HEK293 (cell line): ENCODE measurements at regions not wholly inside any gene's neighbourhood (a gene's known extent, or its start where the extent isn't known, plus 50 kb on each side); places are given as distances from the start of the nearest gene placed in this dataset.

Experiments
- FEZF1 ChIP-seq: fragments of 450-650 bp; formaldehyde crosslinking; IDR thresholded peaks from 2 replicates; pipeline ENCODE4 v1.5.1; 2016; ENCODE audit warnings: missing biosample characterization, missing genetic modification characterization
- KLF16 ChIP-seq: fragments of 450-650 bp; formaldehyde crosslinking; IDR thresholded peaks from 2 replicates; pipeline ENCODE4 v1.5.1; 2017; ENCODE audit warnings: missing biosample characterization, missing genetic modification characterization
- REPIN1 ChIP-seq: fragments of 450-650 bp; formaldehyde crosslinking; IDR thresholded peaks from 2 replicates; pipeline ENCODE4 v1.5.1; 2017; ENCODE audit warnings: missing biosample characterization, missing genetic modification characterization, low read depth
- ZFP69B ChIP-seq: fragments of 450-650 bp; formaldehyde crosslinking; IDR thresholded peaks from 2 replicates; pipeline ENCODE4 v1.5.1; 2016; ENCODE audit warnings: missing biosample characterization, missing genetic modification characterization
- ZNF324 ChIP-seq: fragments of 450-650 bp; formaldehyde crosslinking; IDR thresholded peaks from 2 replicates; pipeline ENCODE4 v1.5.1; 2016; ENCODE audit warnings: missing biosample characterization, missing genetic modification characterization
- ZSCAN16 ChIP-seq: fragments of 450-650 bp; formaldehyde crosslinking; IDR thresholded peaks from 2 replicates; pipeline ENCODE4 v1.5.1; 2016; ENCODE audit warnings: missing biosample characterization, missing genetic modification characterization
- TF ChIP-seq, protein P1 (sequence below): fragments of 450-650 bp; formaldehyde crosslinking; IDR thresholded peaks from 2 replicates; pipeline ENCODE4 v1.5.1; 2016; ENCODE audit warnings: missing biosample characterization, missing genetic modification characterization
- TF ChIP-seq, protein P2 (sequence below): sonication (generic); formaldehyde crosslinking; IDR thresholded peaks from 2 replicates; pipeline ENCODE4 v1.8.1; 2022; ENCODE audit warnings: mild to moderate bottlenecking, moderate library complexity, missing genetic modification reagents
- TF ChIP-seq, protein P3 (sequence below): fragments of 450-650 bp; formaldehyde crosslinking; IDR thresholded peaks from 2 replicates; pipeline ENCODE4 v1.5.1; 2016; ENCODE audit warnings: missing biosample characterization, missing genetic modification characterization
- TF ChIP-seq, protein P4 (sequence below): fragments of 450-650 bp; IDR thresholded peaks from 2 replicates; pipeline ENCODE4 v1.5.1; 2018; ENCODE audit warnings: missing biosample characterization, missing genetic modification characterization
- TF ChIP-seq, protein P5 (sequence below): fragments of 450-650 bp; formaldehyde crosslinking; IDR thresholded peaks from 2 replicates; pipeline ENCODE4 v1.5.1; 2016; ENCODE audit warnings: missing biosample characterization, missing genetic modification characterization

DNA sequence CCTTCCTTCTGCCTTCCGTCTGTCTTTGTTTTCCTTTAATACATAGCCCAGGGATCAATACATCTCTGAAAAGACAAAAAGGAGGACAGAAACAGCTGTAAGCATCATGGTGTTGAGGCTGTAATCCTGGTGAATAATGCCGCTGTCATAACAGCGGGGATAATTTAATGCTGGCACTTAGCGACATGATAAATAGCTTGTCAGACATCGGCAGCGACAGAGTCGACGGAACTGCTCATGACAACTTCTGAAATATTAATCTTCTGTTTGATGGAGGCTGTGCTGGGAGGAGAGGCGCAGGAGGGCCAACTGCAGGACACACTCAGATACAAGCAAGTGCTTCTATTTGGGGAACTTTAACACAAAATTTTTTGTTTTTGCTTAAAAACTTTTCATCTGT is 602.2 kb downstream of the GALR1 start:
- TF ChIP-seq KLF16, result no peak
- no peak for TF ChIP-seq ZSCAN16 (tag by site-specific recombination)
- TF ChIP-seq, protein P1, sequence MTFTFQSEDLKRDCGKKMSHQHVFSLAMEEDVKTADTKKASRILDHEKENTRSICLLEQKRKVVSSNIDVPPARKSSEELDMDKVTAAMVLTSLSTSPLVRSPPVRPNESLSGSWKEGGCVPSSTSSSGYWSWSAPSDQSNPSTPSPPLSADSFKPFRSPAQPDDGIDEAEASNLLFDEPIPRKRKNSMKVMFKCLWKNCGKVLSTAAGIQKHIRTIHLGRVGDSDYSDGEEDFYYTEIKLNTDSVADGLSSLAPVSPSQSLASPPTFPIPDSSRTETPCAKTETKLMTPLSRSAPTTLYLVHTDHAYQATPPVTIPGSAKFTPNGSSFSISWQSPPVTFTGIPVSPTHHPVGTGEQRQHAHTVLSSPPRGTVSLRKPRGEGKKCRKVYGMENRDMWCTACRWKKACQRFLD (tag by site-specific recombination), result no peak
- no peak for TF ChIP-seq ZNF324
- TF ChIP-seq ZFP69B (tag by site-specific recombination), result no peak
- no peak for TF ChIP-seq FEZF1
- TF ChIP-seq, protein P2, sequence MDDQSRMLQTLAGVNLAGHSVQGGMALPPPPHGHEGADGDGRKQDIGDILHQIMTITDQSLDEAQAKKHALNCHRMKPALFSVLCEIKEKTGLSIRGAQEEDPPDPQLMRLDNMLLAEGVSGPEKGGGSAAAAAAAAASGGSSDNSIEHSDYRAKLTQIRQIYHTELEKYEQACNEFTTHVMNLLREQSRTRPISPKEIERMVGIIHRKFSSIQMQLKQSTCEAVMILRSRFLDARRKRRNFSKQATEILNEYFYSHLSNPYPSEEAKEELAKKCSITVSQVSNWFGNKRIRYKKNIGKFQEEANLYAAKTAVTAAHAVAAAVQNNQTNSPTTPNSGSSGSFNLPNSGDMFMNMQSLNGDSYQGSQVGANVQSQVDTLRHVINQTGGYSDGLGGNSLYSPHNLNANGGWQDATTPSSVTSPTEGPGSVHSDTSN (CRISPR knock-in tag), result no peak
- TF ChIP-seq, protein P3, sequence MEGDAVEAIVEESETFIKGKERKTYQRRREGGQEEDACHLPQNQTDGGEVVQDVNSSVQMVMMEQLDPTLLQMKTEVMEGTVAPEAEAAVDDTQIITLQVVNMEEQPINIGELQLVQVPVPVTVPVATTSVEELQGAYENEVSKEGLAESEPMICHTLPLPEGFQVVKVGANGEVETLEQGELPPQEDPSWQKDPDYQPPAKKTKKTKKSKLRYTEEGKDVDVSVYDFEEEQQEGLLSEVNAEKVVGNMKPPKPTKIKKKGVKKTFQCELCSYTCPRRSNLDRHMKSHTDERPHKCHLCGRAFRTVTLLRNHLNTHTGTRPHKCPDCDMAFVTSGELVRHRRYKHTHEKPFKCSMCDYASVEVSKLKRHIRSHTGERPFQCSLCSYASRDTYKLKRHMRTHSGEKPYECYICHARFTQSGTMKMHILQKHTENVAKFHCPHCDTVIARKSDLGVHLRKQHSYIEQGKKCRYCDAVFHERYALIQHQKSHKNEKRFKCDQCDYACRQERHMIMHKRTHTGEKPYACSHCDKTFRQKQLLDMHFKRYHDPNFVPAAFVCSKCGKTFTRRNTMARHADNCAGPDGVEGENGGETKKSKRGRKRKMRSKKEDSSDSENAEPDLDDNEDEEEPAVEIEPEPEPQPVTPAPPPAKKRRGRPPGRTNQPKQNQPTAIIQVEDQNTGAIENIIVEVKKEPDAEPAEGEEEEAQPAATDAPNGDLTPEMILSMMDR (tag by site-specific recombination), result no peak
- TF ChIP-seq, protein P4, sequence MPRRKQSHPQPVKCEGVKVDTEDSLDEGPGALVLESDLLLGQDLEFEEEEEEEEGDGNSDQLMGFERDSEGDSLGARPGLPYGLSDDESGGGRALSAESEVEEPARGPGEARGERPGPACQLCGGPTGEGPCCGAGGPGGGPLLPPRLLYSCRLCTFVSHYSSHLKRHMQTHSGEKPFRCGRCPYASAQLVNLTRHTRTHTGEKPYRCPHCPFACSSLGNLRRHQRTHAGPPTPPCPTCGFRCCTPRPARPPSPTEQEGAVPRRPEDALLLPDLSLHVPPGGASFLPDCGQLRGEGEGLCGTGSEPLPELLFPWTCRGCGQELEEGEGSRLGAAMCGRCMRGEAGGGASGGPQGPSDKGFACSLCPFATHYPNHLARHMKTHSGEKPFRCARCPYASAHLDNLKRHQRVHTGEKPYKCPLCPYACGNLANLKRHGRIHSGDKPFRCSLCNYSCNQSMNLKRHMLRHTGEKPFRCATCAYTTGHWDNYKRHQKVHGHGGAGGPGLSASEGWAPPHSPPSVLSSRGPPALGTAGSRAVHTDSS, result no peak
- TF ChIP-seq, protein P5, sequence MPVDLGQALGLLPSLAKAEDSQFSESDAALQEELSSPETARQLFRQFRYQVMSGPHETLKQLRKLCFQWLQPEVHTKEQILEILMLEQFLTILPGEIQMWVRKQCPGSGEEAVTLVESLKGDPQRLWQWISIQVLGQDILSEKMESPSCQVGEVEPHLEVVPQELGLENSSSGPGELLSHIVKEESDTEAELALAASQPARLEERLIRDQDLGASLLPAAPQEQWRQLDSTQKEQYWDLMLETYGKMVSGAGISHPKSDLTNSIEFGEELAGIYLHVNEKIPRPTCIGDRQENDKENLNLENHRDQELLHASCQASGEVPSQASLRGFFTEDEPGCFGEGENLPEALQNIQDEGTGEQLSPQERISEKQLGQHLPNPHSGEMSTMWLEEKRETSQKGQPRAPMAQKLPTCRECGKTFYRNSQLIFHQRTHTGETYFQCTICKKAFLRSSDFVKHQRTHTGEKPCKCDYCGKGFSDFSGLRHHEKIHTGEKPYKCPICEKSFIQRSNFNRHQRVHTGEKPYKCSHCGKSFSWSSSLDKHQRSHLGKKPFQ (tag by site-specific recombination), result no peak
- TF ChIP-seq REPIN1 (tag by site-specific recombination), result no peak
